GM23338 (cell line): ENCODE measurements at regions not wholly inside any gene's neighbourhood (a gene's known extent, or its start where the extent isn't known, plus 50 kb on each side); places are given as distances from the start of the nearest gene placed in this dataset.

Source experiments
- ATAC-seq: fragments of 200-7000 bp; cut with Tn5 transposase; 3 replicates; pipeline ENCODE4 v1.9.1; 2020
- DNase-seq: peaks from one replicate; pipeline ENCODE4 v3.0.0-alpha.2; 2015; ENCODE audit warnings: low spot score
- H2AFZ ChIP-seq: fragments of 200-600 bp; sonication (generic); 2 replicates; pipeline ENCODE4 v1.8.0; 2016; ENCODE audit warnings: antibody characterized with exemption, mild to moderate bottlenecking, moderate library complexity
- H3F3A ChIP-seq: fragments of 200-600 bp; sonication (generic); replicated peaks from 2 replicates; pipeline ENCODE4 v1.8.0; 2017; ENCODE audit warnings: antibody characterized with exemption, mixed run types, low read depth
- H3K27ac ChIP-seq: fragments of 200-600 bp; sonication (generic); 2 replicates; pipeline ENCODE4 v1.6.1; 2016; ENCODE audit warnings: low read depth
- H3K27me3 ChIP-seq: fragments of 200-600 bp; sonication (generic); 2 replicates; pipeline ENCODE4 v1.8.0; 2016; ENCODE audit warnings: mild to moderate bottlenecking, mixed run types, moderate library complexity; ENCODE audit not compliant: insufficient read depth
- H3K36me3 ChIP-seq: fragments of 200-600 bp; sonication (generic); 2 replicates; pipeline ENCODE4 v1.8.0; 2016; ENCODE audit warnings: mild to moderate bottlenecking; ENCODE audit not compliant: insufficient read depth
- H3K4me1 ChIP-seq: fragments of 200-600 bp; sonication (generic); 2 replicates; pipeline ENCODE4 v1.8.0; 2016; ENCODE audit warnings: mild to moderate bottlenecking, moderate library complexity; ENCODE audit not compliant: insufficient read depth
- H3K4me2 ChIP-seq: fragments of 200-600 bp; sonication (generic); 2 replicates; pipeline ENCODE4 v1.7.1; 2017; ENCODE audit warnings: mixed run types
- H3K4me3 ChIP-seq: fragments of 200-600 bp; sonication (generic); 2 replicates; pipeline ENCODE4 v1.6.1; 2016; ENCODE audit warnings: mixed run types
- H3K79me2 ChIP-seq: fragments of 200-600 bp; sonication (generic); replicated peaks from 2 replicates; pipeline ENCODE4 v1.8.0; 2017; ENCODE audit warnings: mild to moderate bottlenecking; ENCODE audit not compliant: insufficient read depth
- H3K9me2 ChIP-seq: fragments of 200-600 bp; sonication (generic); 2 replicates; pipeline ENCODE4 v1.8.0; 2017; ENCODE audit not compliant: insufficient read depth
- H4K20me1 ChIP-seq: fragments of 200-600 bp; sonication (generic); replicated peaks from 2 replicates; pipeline ENCODE4 v1.8.0; 2017; ENCODE audit warnings: mild to moderate bottlenecking; ENCODE audit not compliant: insufficient read depth
- H3K27ac Mint-ChIP-seq: 2 replicates; pipeline ENCODE4 v1.8.0; 2020; ENCODE audit warnings: inconsistent platforms, mild to moderate bottlenecking, moderate library complexity, mixed read lengths
- H3K27me3 Mint-ChIP-seq: 3 replicates; pipeline ENCODE4 v1.8.0; 2022; ENCODE audit warnings: low read depth, mild to moderate bottlenecking, moderate library complexity, mixed read lengths, inconsistent platforms; ENCODE audit not compliant: insufficient read depth, poor library complexity
- H3K36me3 Mint-ChIP-seq: 3 replicates; pipeline ENCODE4 v1.8.0; 2021; ENCODE audit warnings: low read depth, mild to moderate bottlenecking, inconsistent platforms, moderate library complexity, mixed read lengths
- H3K4me1 Mint-ChIP-seq: 3 replicates; pipeline ENCODE4 v1.8.0; 2020; ENCODE audit warnings: mild to moderate bottlenecking, inconsistent platforms, mixed read lengths
- H3K4me3 Mint-ChIP-seq: 3 replicates; pipeline ENCODE4 v1.8.0; 2021; ENCODE audit warnings: moderate library complexity, mild to moderate bottlenecking, inconsistent platforms, mixed read lengths
- H3K9me3 Mint-ChIP-seq: 3 replicates; pipeline ENCODE4 v1.8.0; 2020; ENCODE audit warnings: moderate library complexity, mild to moderate bottlenecking, inconsistent platforms, mixed read lengths
- CREB1 ChIP-seq: fragments of 250-450 bp; sonication (Bioruptor Pico); IDR thresholded peaks from 2 replicates; pipeline ENCODE4 v1.5.0; 2020; ENCODE audit warnings: low read depth, mild to moderate bottlenecking, moderate library complexity
- ETS1 ChIP-seq: IDR thresholded peaks from 2 replicates; pipeline ENCODE4 v1.6.1; 2016; ENCODE audit warnings: antibody characterized with exemption
- EZH2 ChIP-seq: fragments of 200-600 bp; sonication (generic); IDR thresholded peaks from one replicate; pipeline ENCODE4 v1.8.0; 2017; ENCODE audit warnings: antibody characterized with exemption, mild to moderate bottlenecking, low read depth; ENCODE audit not compliant: unreplicated experiment
- EZH2phosphoT487 ChIP-seq: fragments of 200-600 bp; sonication (generic); IDR thresholded peaks from one replicate; pipeline ENCODE4 v1.8.1; 2018; ENCODE audit warnings: antibody characterized with exemption; ENCODE audit not compliant: unreplicated experiment
- JUNB ChIP-seq: IDR thresholded peaks from one replicate; pipeline ENCODE4 v1.6.1; 2016; ENCODE audit warnings: antibody characterized with exemption; ENCODE audit not compliant: unreplicated experiment
- NANOG ChIP-seq: IDR thresholded peaks from 2 replicates; pipeline ENCODE4 v1.6.1; 2016; ENCODE audit warnings: antibody characterized with exemption, borderline replicate concordance
- POLR2AphosphoS5 ChIP-seq: IDR thresholded peaks from 2 replicates; pipeline ENCODE4 v1.6.1; 2016; ENCODE audit warnings: antibody characterized with exemption, low read depth
- REST ChIP-seq: IDR thresholded peaks from one replicate; pipeline ENCODE4 v1.6.1; 2018; ENCODE audit warnings: antibody characterized with exemption; ENCODE audit not compliant: unreplicated experiment
- STAT1 ChIP-seq: IDR thresholded peaks from one replicate; pipeline ENCODE4 v1.6.1; 2016; ENCODE audit warnings: antibody characterized with exemption; ENCODE audit not compliant: unreplicated experiment
- ZNF114 ChIP-seq: fragments of 250-450 bp; sonication (Bioruptor Pico); IDR thresholded peaks from 2 replicates; pipeline ENCODE4 v1.5.0; 2020; ENCODE audit warnings: mild to moderate bottlenecking, moderate library complexity
- ZNF331 ChIP-seq: fragments of 250-450 bp; sonication (Bioruptor Pico); IDR thresholded peaks from 2 replicates; pipeline ENCODE4 v1.5.0; 2020; ENCODE audit warnings: low read depth, mild to moderate bottlenecking, moderate library complexity
- TF ChIP-seq, protein P1 (sequence below), 2 experiments: fragments of 200-600 bp in 1 of 2; sonication (generic) in 1 of 2; conservative IDR thresholded peaks; 2 replicates each; pipeline versions ENCODE4 v1.5.1 to v1.6.1; 2016 to 2017; ENCODE audit warnings: antibody characterized with exemption in 2 of 2, low read depth in 2 of 2, mild to moderate bottlenecking in 2 of 2, moderate library complexity in 1 of 2
- TF ChIP-seq, protein P2 (sequence below): fragments of 250-450 bp; sonication (Bioruptor Pico); IDR thresholded peaks from 2 replicates; pipeline ENCODE4 v1.5.0; 2020; ENCODE audit warnings: mild to moderate bottlenecking, moderate library complexity

DNA sequence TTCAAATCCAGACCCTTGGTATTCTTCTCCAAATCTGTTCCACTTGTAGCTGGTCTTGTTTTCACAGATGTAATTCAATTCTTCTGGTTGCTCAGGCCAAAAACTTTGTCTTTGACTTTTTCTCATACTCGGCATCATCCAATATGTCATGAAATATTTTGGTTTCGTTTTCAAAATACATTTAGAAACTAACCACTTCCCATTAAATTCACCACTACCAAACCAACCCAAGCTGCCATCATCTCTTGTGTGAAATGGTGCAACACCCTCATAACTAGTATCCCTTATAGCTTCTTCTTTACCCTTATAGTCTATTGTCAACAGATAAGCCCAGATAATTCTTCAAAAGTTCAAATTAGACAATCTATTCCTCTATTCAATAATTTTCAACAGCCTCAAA is 192.1 kb downstream of the PRR32 start:
- Histone ChIP-seq H3K4me2 (no peak overlapping the region), H2AFZ (no peak overlapping the region), H3F3A (no peaks in the 10 kb centered on the region), H3K4me1 (no peaks in the 10 kb centered on the region), H3K27ac (no peak overlapping the region), H3K36me3 (no peaks in the 10 kb centered on the region), H4K20me1 (no peaks in the 10 kb centered on the region), H3K79me2 (no peaks in the 10 kb centered on the region), H3K4me3 (no peak overlapping the region), H3K27me3 (no peaks in the 10 kb centered on the region), H3K9me2 (no peaks in the 10 kb centered on the region)
- H3K27ac Mint-ChIP-seq: no peak overlapping the region
- no peaks in the 10 kb centered on the region for H3K36me3 Mint-ChIP-seq
- no peak for DNase-seq
- no peak for ATAC-seq
- H3K4me1 Mint-ChIP-seq: no peaks in the 10 kb centered on the region
- no peak for TF ChIP-seq EZH2phosphoT487
- TF ChIP-seq STAT1: no peak
- no peak for TF ChIP-seq NANOG
- TF ChIP-seq REST: no peak
- no peak for TF ChIP-seq JUNB
- TF ChIP-seq, protein P1, sequence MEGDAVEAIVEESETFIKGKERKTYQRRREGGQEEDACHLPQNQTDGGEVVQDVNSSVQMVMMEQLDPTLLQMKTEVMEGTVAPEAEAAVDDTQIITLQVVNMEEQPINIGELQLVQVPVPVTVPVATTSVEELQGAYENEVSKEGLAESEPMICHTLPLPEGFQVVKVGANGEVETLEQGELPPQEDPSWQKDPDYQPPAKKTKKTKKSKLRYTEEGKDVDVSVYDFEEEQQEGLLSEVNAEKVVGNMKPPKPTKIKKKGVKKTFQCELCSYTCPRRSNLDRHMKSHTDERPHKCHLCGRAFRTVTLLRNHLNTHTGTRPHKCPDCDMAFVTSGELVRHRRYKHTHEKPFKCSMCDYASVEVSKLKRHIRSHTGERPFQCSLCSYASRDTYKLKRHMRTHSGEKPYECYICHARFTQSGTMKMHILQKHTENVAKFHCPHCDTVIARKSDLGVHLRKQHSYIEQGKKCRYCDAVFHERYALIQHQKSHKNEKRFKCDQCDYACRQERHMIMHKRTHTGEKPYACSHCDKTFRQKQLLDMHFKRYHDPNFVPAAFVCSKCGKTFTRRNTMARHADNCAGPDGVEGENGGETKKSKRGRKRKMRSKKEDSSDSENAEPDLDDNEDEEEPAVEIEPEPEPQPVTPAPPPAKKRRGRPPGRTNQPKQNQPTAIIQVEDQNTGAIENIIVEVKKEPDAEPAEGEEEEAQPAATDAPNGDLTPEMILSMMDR (conservative IDR thresholded peaks at IDR 0.05; ENCODE audit: low read depth in 2 of 2): no peak
- TF ChIP-seq EZH2: no peak
- no peak for TF ChIP-seq ZNF114 (CRISPR knock-in tag)
- no peak for TF ChIP-seq ETS1
- no peak for TF ChIP-seq POLR2AphosphoS5
- no peak for TF ChIP-seq CREB1 (CRISPR knock-in tag)
- TF ChIP-seq ZNF331 (CRISPR knock-in tag): no peak
- TF ChIP-seq, protein P2, sequence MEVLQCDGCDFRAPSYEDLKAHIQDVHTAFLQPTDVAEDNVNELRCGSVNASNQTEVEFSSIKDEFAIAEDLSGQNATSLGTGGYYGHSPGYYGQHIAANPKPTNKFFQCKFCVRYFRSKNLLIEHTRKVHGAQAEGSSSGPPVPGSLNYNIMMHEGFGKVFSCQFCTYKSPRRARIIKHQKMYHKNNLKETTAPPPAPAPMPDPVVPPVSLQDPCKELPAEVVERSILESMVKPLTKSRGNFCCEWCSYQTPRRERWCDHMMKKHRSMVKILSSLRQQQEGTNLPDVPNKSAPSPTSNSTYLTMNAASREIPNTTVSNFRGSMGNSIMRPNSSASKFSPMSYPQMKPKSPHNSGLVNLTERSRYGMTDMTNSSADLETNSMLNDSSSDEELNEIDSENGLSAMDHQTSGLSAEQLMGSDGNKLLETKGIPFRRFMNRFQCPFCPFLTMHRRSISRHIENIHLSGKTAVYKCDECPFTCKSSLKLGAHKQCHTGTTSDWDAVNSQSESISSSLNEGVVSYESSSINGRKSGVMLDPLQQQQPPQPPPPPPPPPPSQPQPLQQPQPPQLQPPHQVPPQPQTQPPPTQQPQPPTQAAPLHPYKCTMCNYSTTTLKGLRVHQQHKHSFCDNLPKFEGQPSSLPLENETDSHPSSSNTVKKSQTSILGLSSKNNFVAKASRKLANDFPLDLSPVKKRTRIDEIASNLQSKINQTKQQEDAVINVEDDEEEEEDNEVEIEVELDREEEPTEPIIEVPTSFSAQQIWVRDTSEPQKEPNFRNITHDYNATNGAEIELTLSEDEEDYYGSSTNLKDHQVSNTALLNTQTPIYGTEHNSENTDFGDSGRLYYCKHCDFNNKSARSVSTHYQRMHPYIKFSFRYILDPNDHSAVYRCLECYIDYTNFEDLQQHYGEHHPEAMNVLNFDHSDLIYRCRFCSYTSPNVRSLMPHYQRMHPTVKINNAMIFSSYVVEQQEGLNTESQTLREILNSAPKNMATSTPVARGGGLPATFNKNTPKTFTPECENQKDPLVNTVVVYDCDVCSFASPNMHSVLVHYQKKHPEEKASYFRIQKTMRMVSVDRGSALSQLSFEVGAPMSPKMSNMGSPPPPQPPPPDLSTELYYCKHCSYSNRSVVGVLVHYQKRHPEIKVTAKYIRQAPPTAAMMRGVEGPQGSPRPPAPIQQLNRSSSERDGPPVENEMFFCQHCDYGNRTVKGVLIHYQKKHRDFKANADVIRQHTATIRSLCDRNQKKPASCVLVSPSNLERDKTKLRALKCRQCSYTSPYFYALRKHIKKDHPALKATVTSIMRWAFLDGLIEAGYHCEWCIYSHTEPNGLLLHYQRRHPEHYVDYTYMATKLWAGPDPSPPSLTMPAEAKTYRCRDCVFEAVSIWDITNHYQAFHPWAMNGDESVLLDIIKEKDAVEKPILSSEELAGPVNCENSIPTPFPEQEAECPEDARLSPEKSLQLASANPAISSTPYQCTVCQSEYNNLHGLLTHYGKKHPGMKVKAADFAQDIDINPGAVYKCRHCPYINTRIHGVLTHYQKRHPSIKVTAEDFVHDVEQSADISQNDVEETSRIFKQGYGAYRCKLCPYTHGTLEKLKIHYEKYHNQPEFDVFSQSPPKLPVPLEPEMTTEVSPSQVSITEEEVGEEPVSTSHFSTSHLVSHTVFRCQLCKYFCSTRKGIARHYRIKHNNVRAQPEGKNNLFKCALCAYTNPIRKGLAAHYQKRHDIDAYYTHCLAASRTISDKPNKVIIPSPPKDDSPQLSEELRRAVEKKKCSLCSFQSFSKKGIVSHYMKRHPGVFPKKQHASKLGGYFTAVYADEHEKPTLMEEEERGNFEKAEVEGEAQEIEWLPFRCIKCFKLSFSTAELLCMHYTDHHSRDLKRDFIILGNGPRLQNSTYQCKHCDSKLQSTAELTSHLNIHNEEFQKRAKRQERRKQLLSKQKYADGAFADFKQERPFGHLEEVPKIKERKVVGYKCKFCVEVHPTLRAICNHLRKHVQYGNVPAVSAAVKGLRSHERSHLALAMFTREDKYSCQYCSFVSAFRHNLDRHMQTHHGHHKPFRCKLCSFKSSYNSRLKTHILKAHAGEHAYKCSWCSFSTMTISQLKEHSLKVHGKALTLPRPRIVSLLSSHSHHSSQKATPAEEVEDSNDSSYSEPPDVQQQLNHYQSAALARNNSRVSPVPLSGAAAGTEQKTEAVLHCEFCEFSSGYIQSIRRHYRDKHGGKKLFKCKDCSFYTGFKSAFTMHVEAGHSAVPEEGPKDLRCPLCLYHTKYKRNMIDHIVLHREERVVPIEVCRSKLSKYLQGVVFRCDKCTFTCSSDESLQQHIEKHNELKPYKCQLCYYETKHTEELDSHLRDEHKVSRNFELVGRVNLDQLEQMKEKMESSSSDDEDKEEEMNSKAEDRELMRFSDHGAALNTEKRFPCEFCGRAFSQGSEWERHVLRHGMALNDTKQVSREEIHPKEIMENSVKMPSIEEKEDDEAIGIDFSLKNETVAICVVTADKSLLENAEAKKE (CRISPR knock-in tag): no peak
- H3K4me3 Mint-ChIP-seq: no peak overlapping the region
- H3K27me3 Mint-ChIP-seq: no peaks in the 10 kb centered on the region
- H3K9me3 Mint-ChIP-seq: peaks cover 2% of the 10 kb centered on the region; the same call in 1 of the 3 replicates
